Activated T-cell treated with anti-CD3 and anti-CD28 coated beads, Interleukin-2, amount 50 U/mL, for 1 hour (primary cell): ENCODE measurements at regions not wholly inside any gene's neighbourhood (a gene's known extent, or its start where the extent isn't known, plus 50 kb on each side); places are given as distances from the start of the nearest gene placed in this dataset.
A peak's percentile ranks its signal among the peaks of the same experiment; 100 is the strongest.
"Not testable (repeated sequence)": the region's sequence is repeated elsewhere in the genome, so short reads cannot be mapped to it uniquely, and the experiment has no call there.

Experiments
- DNase-seq: peaks from one replicate; pipeline ENCODE4 v3.0.0-alpha.2; 2020

- DNase-seq: no peak
These were observed 175.6 kb upstream of the THSD7A start for GRCh38 chr7:12007576-12007975.

GRCh38 chr7:12013983-12014382, 182.0 kb upstream of the THSD7A start:
- no peak for DNase-seq

GRCh38 chr7:12016439-12016838, 184.4 kb upstream of the THSD7A start:
- DNase-seq: no peak

GRCh38 chr7:12017046-12017445, 185.0 kb upstream of the THSD7A start:
- DNase-seq: no peak

- DNase-seq: not testable (repeated sequence)
These were observed 189.1 kb upstream of the TMEM106B start for GRCh38 chr7:12022011-12022410.

GRCh38 chr7:12025246-12025645, 185.8 kb upstream of the TMEM106B start:
- no peak for DNase-seq

- no peak for DNase-seq
These were observed 182.6 kb upstream of the TMEM106B start for GRCh38 chr7:12028508-12028907.

- no peak for DNase-seq
These were observed 181.0 kb upstream of the TMEM106B start for GRCh38 chr7:12030116-12030515.

- DNase-seq: no peak
These were observed 179.9 kb upstream of the TMEM106B start for GRCh38 chr7:12031186-12031585.

- no peak for DNase-seq
These were observed 179.5 kb upstream of the TMEM106B start for GRCh38 chr7:12031638-12032037.

GRCh38 chr7:12032146-12032545, 178.9 kb upstream of the TMEM106B start:
- no peak for DNase-seq

GRCh38 chr7:12043457-12043856, 167.6 kb upstream of the TMEM106B start:
- DNase-seq: not testable (repeated sequence)

GRCh38 chr7:12052211-12052610, 158.9 kb upstream of the TMEM106B start:
- DNase-seq: no peak

GRCh38 chr7:12053561-12053960, 157.5 kb upstream of the TMEM106B start:
- DNase-seq: no peak

GRCh38 chr7:12054830-12055229, 156.3 kb upstream of the TMEM106B start:
- no peak for DNase-seq

GRCh38 chr7:12056381-12056780, 154.7 kb upstream of the TMEM106B start:
- DNase-seq: no peak

- no peak for DNase-seq
These were observed 154.1 kb upstream of the TMEM106B start for GRCh38 chr7:12056977-12057376.

GRCh38 chr7:12062062-12062461, 149.0 kb upstream of the TMEM106B start:
- no peak for DNase-seq

- no peak for DNase-seq
These were observed 146.4 kb upstream of the TMEM106B start for GRCh38 chr7:12064586-12065127.

GRCh38 chr7:12066004-12066403, 145.1 kb upstream of the TMEM106B start:
- DNase-seq: no peak

- no peak for DNase-seq
These were observed 144.6 kb upstream of the TMEM106B start for GRCh38 chr7:12066521-12066920.

GRCh38 chr7:12067156-12067831, 143.8 kb upstream of the TMEM106B start:
- DNase-seq: peak; percentile 47

- no peak for DNase-seq
These were observed 141.3 kb upstream of the TMEM106B start for GRCh38 chr7:12069757-12070156.

- DNase-seq: no peak
These were observed 136.2 kb upstream of the TMEM106B start for GRCh38 chr7:12074889-12075288.

GRCh38 chr7:12080006-12080405, 131.1 kb upstream of the TMEM106B start:
- no peak for DNase-seq
